LHCN-M2 (cell line): ENCODE measurements at regions not wholly inside any gene's neighbourhood (a gene's known extent, or its start where the extent isn't known, plus 50 kb on each side); places are given as distances from the start of the nearest gene placed in this dataset.
A peak's percentile ranks its signal among the peaks of the same experiment; 100 is the strongest.

Experiments
- DNase-seq: peaks from one replicate; pipeline ENCODE4 v3.0.0-alpha.2; 2012; ENCODE audit warnings: low read depth

DNA sequence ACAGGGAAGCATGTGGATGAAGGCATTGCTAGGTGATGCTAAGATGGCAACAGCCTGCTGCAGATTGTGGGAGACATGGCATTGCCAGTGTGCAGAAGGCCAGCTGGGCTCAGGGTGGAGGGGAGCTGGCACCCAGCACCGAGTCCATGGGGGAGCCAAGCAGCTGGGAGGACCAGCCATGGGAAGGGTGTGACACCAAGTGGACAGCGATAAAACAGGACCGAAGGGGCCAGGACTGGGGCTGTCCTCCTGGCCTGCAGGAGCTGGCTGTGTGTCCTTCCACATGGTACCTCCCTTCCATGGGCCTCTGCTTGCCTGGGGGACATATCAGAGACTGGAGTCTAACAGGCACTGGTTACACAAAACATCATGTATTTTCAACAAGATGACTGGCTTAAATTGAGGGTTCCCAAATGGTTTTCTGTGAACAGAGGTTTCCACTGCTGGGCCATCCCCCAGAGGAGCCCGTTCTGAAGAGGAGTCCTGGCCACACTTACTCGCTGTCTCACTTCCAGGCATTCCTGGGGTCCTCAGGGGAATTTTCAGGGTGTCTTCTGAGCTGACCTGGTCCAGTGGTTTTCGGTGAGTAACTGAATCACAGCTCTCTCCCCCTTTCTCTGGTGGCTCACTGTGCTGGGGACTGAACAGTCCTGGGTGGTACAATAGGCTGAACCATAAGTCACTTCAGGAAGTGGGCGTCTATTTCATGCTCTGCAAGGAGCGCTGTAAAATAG, 60.4 kb upstream of the TNP1 start:
- no peak for DNase-seq

DNA sequence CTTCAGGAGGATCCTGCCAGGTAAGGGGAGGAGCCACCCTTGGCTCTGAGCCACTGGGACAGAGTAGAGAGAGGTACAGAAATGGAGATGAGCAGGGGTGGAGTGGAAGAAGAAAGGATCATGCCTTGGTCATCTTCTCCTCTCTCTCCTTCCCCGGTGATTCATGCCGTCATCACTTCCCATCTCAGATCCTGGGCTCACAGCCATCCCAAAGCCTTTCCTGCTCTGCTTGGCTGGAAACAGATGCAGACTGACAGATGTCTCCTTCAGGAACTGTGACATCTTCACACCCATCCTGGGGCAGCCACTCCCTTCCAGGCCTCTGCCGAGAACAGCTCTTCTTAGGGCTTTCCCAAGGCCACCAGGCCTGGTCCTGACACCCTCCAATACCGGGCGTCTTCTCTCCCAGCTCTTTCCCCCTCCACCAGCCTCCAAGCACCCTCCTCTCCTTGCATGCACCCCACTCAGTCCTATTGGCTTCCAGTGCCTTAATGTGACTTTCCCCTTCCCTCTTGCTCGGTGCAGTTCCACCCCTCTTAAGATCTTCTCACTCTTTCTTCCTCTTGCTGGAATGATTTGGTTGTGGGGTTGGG, 58.3 kb upstream of the TNP1 start:
- DNase-seq, result peak; percentile 86

DNA sequence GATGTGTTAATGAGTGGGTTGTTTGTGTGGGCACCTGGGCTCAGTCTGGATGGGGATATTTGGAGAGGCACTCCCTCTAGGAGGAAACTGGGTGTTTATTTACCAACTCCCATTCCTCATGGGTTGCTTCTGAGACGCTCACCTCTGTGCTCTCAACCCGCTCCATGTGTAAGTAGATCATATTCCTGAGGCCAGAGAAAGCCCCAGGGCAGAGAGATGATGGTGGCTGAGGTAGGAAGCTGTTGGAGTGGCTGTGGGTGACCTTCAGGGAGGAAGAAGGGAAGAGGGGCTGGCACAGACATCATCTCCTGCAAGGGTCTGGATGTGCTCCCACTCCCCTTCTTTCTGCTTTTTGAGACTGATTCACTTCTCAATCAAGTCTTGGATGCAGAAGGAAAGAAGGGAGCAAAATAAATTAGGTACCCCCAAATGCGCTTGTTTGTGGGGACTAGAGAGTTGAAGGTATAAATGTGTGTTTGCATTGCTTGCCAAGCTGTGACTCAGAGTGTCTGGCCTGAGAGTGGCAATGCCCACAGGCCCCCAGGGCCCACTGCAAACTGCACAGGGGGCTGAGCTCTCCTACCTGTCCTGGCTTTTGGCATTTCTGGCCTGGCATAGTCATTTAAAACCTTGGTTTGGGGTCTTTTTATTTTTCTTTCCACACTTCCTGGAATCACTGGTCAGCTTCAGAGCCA, 57.2 kb upstream of the TNP1 start:
- DNase-seq, result no peak

DNA sequence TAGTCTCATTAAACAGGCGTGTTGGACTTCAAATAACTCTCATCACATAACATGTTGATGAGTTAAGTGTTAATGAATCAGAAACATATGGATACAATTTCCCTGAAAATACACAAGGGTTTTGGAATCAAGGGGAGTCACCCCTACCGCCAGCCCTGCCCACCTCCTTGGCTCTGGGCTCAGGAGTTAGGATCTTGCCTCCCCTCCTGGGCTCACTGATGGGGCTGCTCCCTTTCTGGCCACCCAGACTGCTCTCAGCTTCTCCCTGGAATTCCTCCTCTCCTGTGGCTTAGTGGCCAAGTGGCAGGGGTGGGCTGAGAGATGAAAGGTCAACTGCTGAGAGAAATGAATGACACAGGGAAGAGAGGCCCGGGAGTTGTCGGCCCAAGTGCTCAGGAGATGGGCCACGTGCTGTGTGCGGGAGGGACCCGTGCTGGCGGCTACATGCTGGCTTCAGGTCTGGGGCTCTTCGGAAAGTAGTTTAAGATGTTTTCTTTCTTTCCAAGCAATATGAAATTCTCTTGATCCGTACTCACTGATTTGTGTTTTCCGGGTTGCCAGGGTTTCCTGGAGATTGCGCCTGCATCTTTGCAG, 55.8 kb upstream of the TNP1 start:
- no peak for DNase-seq

DNA sequence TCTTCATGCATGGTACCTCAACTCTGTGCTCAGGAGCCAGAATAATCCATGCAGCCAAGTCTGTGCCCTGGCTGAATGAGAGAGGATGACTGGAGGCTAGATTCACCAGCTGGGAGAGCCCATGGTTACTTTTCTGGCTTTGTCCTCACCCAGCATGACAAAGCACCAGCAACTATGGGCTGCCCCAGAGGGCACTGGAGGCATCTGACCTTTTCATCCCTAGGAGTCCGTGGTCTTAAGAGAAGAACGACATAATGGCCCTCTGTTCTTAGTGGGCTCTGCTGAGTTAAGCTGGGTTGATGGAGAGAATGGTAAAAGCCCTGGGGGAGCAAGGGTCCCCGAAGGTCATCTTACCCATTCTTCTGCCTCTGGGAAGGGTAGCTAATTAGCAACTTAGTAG, 54.6 kb upstream of the TNP1 start:
- DNase-seq, result no peak

DNA sequence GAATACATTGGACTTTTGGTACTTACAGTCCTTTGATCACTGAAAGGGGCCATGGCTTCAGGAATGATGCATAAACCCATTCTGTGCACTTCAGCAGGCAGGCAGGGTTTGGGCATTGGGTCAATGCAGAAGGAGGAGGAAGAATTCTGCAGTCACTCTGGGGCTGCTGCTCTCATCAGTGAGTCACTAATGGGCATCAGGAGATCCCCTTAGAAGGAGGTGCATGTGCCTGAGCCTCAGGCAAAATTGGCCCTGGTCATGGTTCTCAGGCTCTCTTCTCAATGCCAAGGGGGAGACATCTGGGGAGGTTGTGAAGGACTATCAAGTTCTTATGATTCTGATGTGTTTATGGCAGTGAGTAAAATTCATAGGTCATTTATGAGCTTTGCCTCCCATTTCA, 52.0 kb upstream of the TNP1 start:
- DNase-seq, result no peak

DNA sequence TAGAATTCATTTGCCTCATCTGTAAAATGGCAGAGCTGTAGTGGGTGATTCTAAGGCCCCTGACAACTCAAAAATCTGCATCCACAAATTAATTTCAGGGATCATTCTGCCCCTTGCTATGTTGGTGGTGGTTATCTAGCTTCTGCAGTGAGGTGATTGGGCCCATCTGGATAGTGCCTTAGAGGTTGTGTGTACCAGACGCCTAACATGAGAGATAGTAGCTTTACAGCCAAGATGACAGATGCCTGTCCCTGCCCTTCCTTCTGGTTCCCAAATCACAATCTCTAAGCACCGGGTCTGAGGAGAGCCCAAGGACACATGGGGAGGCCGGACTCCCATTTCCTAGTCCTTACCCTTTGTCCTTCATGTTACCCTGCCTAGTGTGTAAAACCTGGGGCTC, 51.1 kb upstream of the TNP1 start:
- DNase-seq, result no peak

DNA sequence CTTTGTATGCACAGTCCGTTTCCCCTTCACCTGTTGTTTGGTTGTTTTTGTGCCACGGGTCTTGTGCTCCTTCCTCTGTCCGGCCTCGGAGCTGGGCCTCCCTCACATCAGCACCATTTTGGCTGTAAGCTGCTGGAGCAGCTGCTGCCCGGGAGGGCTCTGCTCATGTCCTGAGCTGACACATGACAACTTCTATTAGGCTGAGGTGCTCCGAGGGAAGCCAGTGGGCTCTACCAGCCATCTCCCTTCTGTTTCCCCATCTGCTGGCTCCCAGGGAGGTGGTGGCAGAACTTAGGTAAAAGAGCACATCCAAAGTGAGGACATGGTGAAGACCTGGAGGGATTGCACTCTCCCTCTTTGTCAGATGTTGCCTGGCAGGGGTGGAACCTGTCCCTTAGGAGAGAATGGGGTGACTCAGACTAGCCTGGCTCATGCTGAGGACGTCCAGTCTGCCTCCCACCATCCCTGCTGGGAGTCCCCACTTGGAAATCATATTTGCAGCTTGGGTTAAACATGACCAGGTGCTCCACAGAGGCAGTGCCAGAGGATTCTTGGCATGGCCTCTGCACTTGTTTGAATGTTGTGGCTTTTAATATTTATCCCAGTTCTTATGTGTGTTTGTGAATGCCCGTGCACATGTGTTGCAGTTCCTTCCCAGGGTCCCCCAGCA, 49.8 kb upstream of the TNP1 start:
- DNase-seq, result no peak
